ENCODE measurements at regions not wholly inside any gene's neighbourhood (a gene's known extent, or its start where the extent isn't known, plus 50 kb on each side); places are given as distances from the start of the nearest gene placed in this dataset.
"Not testable (repeated sequence)": the region's sequence is repeated elsewhere in the genome, so short reads cannot be mapped to it uniquely, and the experiment has no call there.

GRCh38 chr16:86872833-86873232, 294.5 kb downstream of the FOXL1 start:
- no peak for FAIRE-seq

- FAIRE-seq, result no peak
Observed at GRCh38 chr16:86874141-86874540, 295.8 kb downstream of the FOXL1 start.

GRCh38 chr16:86876499-86876898, 298.1 kb downstream of the FOXL1 start:
- no peak for FAIRE-seq

GRCh38 chr16:86877108-86877507, 298.8 kb downstream of the FOXL1 start:
- FAIRE-seq, result no peak

GRCh38 chr16:86877835-86878234, 299.5 kb downstream of the FOXL1 start:
- FAIRE-seq, result no peak

GRCh38 chr16:86878236-86879080, 300.1 kb downstream of the FOXL1 start:
- FAIRE-seq, result no peak

- FAIRE-seq, result no peak
Observed at GRCh38 chr16:86879268-86879667, 300.9 kb downstream of the FOXL1 start.

GRCh38 chr16:86880316-86881117, 302.2 kb downstream of the FOXL1 start:
- FAIRE-seq, result no peak

- FAIRE-seq, result no peak
Observed at GRCh38 chr16:86881118-86881510, 302.8 kb downstream of the FOXL1 start.

GRCh38 chr16:86881861-86882273, 303.5 kb downstream of the FOXL1 start:
- FAIRE-seq, result no peak

- FAIRE-seq, result no peak
Observed at GRCh38 chr16:86882586-86883280, 304.4 kb downstream of the FOXL1 start.

GRCh38 chr16:86883583-86884389, 305.4 kb downstream of the FOXL1 start:
- FAIRE-seq, result no peak

- no peak for FAIRE-seq
Observed at GRCh38 chr16:86884390-86884650, 306.0 kb downstream of the FOXL1 start.

GRCh38 chr16:86885139-86885538, 306.8 kb downstream of the FOXL1 start:
- no peak for FAIRE-seq

- FAIRE-seq, result no peak
Observed at GRCh38 chr16:86886651-86887050, 308.3 kb downstream of the FOXL1 start.

- no peak for FAIRE-seq
Observed at GRCh38 chr16:86887416-86887815, 309.1 kb downstream of the FOXL1 start.

GRCh38 chr16:86888231-86889053, 310.1 kb downstream of the FOXL1 start:
- FAIRE-seq, result no peak

GRCh38 chr16:86889054-86889366, 310.7 kb downstream of the FOXL1 start:
- FAIRE-seq, result not testable (repeated sequence)

GRCh38 chr16:86889974-86890373, 311.6 kb downstream of the FOXL1 start:
- no peak for FAIRE-seq

GRCh38 chr16:86891121-86891520, 312.8 kb downstream of the FOXL1 start:
- no peak for FAIRE-seq

- FAIRE-seq, result no peak
Observed at GRCh38 chr16:86891631-86892030, 313.3 kb downstream of the FOXL1 start.

- no peak for FAIRE-seq
Observed at GRCh38 chr16:86892509-86892908, 314.2 kb downstream of the FOXL1 start.

All from colon (tissue), 2 donors.